Osteoblast (primary cell): ENCODE measurements at regions not wholly inside any gene's neighbourhood (a gene's known extent, or its start where the extent isn't known, plus 50 kb on each side); places are given as distances from the start of the nearest gene placed in this dataset.
"Not testable (repeated sequence)": the region's sequence is repeated elsewhere in the genome, so short reads cannot be mapped to it uniquely, and the experiment has no call there.

Experiments
- DNase-seq: peaks from one replicate; pipeline ENCODE4 v3.0.0; 2011; ENCODE audit warnings: low spot score, mixed read lengths; ENCODE audit not compliant: insufficient read length; ENCODE audit errors: missing footprints
- H2AFZ ChIP-seq: 2 replicates; pipeline ENCODE4 v1.6.0; 2011; ENCODE audit warnings: mild to moderate bottlenecking, low read length
- H3K27ac ChIP-seq: 2 replicates; pipeline ENCODE4 v1.5.1; 2011; ENCODE audit warnings: mild to moderate bottlenecking, low read depth, low read length, moderate library complexity
- H3K27me3 ChIP-seq: 2 replicates; pipeline ENCODE4 v1.6.0; 2012; ENCODE audit warnings: mild to moderate bottlenecking, control low read depth, inconsistent platforms, low read length, moderate library complexity; ENCODE audit not compliant: insufficient read depth
- H3K36me3 ChIP-seq: 2 replicates; pipeline ENCODE4 v1.5.1; 2011; ENCODE audit warnings: mild to moderate bottlenecking, low read length, control low read depth, moderate library complexity; ENCODE audit not compliant: insufficient read depth
- H3K4me1 ChIP-seq: 2 replicates; pipeline ENCODE4 v1.5.1; 2011; ENCODE audit warnings: mild to moderate bottlenecking, low read length, control low read depth, moderate library complexity; ENCODE audit not compliant: insufficient read depth
- H3K4me2 ChIP-seq: 2 replicates; pipeline ENCODE4 v1.6.0; 2011; ENCODE audit warnings: mild to moderate bottlenecking, low read length; ENCODE audit not compliant: insufficient read depth
- H3K4me3 ChIP-seq: fragments of 200-600 bp; sonication (generic); 3 replicates; pipeline ENCODE4 v1.5.1; 2012; ENCODE audit warnings: mild to moderate bottlenecking, low read length, inconsistent platforms; ENCODE audit not compliant: insufficient read depth
- H3K79me2 ChIP-seq: 2 replicates; pipeline ENCODE4 v1.6.0; 2012; ENCODE audit warnings: mild to moderate bottlenecking, low read length, control low read depth, inconsistent platforms; ENCODE audit not compliant: insufficient read depth
- H3K9me3 ChIP-seq: 2 replicates; pipeline ENCODE4 v1.5.1; 2011; ENCODE audit warnings: low read depth, low read length, control low read depth
- H4K20me1 ChIP-seq: 2 replicates; pipeline ENCODE4 v1.6.0; 2012; ENCODE audit warnings: mild to moderate bottlenecking, low read length, control low read depth; ENCODE audit not compliant: insufficient read depth
- TF ChIP-seq, protein P1 (sequence below): IDR thresholded peaks from 2 replicates; pipeline ENCODE4 v1.5.1; 2011; ENCODE audit warnings: mild to moderate bottlenecking, low read depth, low read length, moderate library complexity; ENCODE audit errors: extremely low read depth

DNA sequence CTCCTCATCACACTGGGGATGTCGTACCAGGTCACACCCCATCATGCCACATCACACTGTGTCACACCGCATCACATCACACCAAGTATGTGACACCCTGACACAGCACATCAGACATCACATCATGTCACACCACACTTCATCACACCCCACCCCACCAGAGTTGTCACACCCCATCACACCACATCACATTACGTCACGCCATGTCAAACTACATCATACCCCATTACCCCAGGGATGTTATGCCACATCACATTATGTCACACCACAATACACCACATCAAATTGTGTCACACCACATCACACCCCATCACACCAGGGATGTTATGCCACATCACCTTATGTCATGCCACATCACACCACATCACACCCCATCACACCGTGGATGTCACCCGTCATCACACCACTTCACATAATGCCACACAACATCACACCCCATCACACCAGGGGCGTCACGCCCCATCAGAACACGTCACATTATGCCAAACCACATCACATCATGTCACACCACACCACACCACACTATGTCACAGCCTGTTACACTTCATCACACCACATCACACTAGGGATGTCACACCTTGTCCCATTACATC lies 133.6 kb downstream of the TMEM121 start:
- no peaks in the 10 kb centered on the region for H3K79me2 ChIP-seq
- H3K4me3 ChIP-seq: no peak overlapping the region
- H3K4me1 ChIP-seq: no peaks in the 10 kb centered on the region
- H3K36me3 ChIP-seq: no peaks in the 10 kb centered on the region
- no peak overlapping the region for H3K27ac ChIP-seq
- H3K9me3 ChIP-seq: no peaks in the 10 kb centered on the region
- no peaks in the 10 kb centered on the region for H4K20me1 ChIP-seq
- no peak overlapping the region for H2AFZ ChIP-seq
- TF ChIP-seq, protein P1, sequence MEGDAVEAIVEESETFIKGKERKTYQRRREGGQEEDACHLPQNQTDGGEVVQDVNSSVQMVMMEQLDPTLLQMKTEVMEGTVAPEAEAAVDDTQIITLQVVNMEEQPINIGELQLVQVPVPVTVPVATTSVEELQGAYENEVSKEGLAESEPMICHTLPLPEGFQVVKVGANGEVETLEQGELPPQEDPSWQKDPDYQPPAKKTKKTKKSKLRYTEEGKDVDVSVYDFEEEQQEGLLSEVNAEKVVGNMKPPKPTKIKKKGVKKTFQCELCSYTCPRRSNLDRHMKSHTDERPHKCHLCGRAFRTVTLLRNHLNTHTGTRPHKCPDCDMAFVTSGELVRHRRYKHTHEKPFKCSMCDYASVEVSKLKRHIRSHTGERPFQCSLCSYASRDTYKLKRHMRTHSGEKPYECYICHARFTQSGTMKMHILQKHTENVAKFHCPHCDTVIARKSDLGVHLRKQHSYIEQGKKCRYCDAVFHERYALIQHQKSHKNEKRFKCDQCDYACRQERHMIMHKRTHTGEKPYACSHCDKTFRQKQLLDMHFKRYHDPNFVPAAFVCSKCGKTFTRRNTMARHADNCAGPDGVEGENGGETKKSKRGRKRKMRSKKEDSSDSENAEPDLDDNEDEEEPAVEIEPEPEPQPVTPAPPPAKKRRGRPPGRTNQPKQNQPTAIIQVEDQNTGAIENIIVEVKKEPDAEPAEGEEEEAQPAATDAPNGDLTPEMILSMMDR: no peak
- H3K4me2 ChIP-seq: no peak overlapping the region
- H3K27me3 ChIP-seq: no peaks in the 10 kb centered on the region
- peak; percentile 68 for DNase-seq

DNA sequence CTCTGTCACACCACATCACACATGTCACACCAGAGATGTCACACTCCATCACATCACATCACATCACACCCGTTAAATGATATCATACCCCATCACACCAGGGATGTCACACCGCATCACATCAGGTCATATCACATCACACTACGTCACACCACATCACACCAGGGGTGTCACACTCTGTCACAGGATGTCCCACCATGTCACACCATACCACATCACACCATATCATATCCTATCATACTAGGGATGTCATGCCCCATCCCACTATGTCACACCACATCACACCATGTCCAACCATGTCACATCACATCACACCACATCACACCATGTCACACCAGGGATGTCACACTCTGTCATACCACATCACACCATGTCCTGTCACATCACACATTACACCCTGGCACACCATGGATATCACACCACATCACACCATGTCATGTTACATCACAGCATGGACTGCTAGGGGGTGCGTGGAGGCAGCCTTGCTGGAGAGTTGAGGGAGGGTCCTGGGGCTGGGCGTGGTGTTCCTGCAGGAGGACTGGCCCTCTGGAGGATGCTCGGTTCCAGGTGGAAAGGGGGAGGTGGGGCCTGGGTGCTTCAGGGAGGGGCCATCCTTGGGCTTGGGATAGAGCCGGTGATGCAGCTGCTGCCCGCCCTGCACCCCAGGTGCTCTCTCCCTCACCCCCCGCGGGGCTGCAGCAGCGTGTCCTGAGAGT lies 134.6 kb downstream of the TMEM121 start:
- Histone ChIP-seq H3K36me3 (no peaks in the 10 kb centered on the region), H3K79me2 (no peaks in the 10 kb centered on the region), H2AFZ (no peak overlapping the region), H3K4me2 (no peak overlapping the region), H3K27me3 (no peaks in the 10 kb centered on the region), H3K27ac (no peak overlapping the region), H3K9me3 (no peaks in the 10 kb centered on the region), H3K4me1 (no peaks in the 10 kb centered on the region), H4K20me1 (no peaks in the 10 kb centered on the region), H3K4me3 (no peak overlapping the region)
- TF ChIP-seq, protein P1: no peak
- peak; percentile 60 for DNase-seq

DNA sequence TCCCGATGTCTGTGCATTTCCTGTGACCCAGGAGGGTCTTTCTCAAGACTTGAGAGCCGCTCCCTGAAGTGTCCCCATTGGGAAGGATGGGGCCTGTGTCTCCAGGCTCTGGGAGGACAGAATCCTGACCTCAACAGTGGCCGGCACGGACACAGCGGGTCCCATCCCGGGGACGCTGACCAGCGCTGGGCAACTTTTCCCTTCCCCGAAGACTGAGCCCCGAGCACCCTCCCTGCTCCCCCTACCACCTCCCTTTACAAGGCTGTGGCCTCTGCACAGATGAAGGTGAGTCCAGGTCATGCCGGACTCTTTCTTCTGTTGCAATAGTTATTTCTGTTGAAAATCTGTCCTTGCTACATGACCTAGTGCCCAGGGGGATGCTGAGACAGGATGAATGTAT lies 135.7 kb downstream of the TMEM121 start:
- not testable (repeated sequence) for H4K20me1 ChIP-seq, DNase-seq, H3K4me2 ChIP-seq, H3K27me3 ChIP-seq, H3K27ac ChIP-seq, H3K4me3 ChIP-seq, H2AFZ ChIP-seq, H3K9me3 ChIP-seq, H3K4me1 ChIP-seq, H3K36me3 ChIP-seq, H3K79me2 ChIP-seq

DNA sequence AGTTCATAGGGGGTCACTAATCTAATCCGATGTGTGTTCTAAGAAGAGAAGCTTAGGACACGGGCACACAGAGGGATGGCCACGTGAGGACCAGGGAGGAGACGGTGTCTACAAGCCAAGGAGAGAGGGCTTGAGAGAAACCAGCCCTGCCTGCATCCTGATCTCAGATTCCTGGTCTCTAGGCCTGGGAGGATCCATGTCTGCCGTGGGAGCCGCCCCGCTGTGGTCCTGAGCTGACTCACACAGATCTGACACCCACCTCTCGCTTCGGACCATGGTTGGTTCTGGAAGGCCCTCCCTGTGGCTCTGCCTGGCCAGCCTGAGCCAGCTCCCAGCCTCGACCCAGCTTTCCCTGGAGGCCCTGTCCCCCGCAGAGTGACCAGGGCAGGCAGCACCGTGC lies 136.2 kb downstream of the TMEM121 start:
- DNase-seq: not testable (repeated sequence)

DNA sequence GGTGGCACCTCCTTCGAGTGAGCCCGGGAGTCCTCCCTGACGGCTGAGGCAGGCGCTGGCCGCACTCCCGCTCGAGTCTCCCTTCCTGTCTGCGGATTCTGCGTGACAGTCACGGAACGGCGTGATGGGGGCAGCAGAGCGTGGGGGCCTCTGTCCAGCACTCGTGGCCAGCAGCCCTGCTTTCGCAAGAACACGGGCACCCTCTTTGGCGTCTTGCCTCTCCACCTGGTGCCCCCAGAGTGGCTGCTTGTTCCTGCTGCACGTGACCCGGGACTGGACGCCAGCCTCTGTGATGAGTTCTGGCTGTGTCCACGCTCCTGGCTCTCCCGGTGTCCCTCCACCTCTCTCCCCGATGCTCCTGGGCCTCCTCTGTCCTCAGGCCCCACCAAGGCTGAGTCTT lies 136.9 kb downstream of the TMEM121 start:
- not testable (repeated sequence) for H2AFZ ChIP-seq, H3K36me3 ChIP-seq, H3K4me1 ChIP-seq, DNase-seq, H4K20me1 ChIP-seq, H3K27me3 ChIP-seq, H3K4me2 ChIP-seq, H3K4me3 ChIP-seq, H3K9me3 ChIP-seq, H3K79me2 ChIP-seq, H3K27ac ChIP-seq

More for the DNA sequence above, 136.2 kb downstream of the TMEM121 start:
- H3K4me1 ChIP-seq, H3K36me3 ChIP-seq, H3K4me3 ChIP-seq, H3K27ac ChIP-seq, H2AFZ ChIP-seq, H4K20me1 ChIP-seq, H3K27me3 ChIP-seq, H3K4me2 ChIP-seq, H3K79me2 ChIP-seq, H3K9me3 ChIP-seq: not testable (repeated sequence)

DNA sequence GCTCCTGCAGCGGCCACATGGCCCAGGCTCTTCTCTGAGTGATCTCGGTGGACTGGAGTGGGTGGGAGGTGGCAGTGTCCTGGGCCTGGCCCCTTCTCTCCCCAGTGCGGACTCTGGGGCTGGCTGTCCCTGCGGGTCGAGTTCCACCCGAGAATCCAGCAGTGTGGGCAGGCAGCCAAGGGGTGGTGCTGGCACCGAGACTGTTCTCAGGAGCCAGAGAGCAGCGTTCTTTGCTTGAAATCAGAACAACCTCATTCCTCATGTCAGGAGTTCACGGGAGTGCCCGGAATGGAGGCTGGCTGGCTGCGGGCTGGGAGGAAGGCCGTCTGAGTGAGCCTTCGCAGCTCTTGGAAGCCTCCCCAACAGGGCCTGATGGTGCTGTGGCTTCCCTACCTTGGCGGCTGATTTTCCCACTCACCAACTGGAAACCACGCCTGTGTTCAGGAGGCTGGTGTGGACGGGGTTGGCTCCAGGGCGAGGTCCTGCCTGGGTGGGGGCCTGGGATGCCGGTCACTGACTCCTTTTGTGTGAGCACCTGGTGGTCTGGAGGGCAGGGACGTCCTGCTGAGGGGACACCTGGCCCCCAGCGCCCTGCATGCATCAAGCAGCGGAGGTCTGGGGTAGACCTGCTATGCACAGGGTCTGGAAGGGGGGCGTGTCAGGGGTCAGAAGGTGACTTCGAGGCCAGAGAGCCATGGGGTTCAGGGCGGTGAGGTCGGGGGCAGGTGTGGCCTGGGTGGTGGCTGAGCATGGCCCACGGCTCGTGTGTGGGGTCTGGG lies 137.6 kb downstream of the TMEM121 start:
- H2AFZ ChIP-seq, H3K36me3 ChIP-seq, H3K4me1 ChIP-seq: not testable (repeated sequence)

More for the DNA sequence above, 137.6 kb downstream of the TMEM121 start:
- not testable (repeated sequence) for H3K4me2 ChIP-seq, H3K4me3 ChIP-seq, H3K27ac ChIP-seq, H4K20me1 ChIP-seq, H3K27me3 ChIP-seq, H3K79me2 ChIP-seq, H3K9me3 ChIP-seq
- peak; percentile 57 for DNase-seq
